Omental fat pad (tissue), 3 donors: ENCODE measurements at regions not wholly inside any gene's neighbourhood (a gene's known extent, or its start where the extent isn't known, plus 50 kb on each side); places are given as distances from the start of the nearest gene placed in this dataset.

Experiments
- ATAC-seq: fragments of 150-250 bp; one replicate; pipeline ENCODE4 v1.9.1; 2016; ENCODE audit warnings: mild to moderate bottlenecking, moderate library complexity; ENCODE audit not compliant: low FRiP score
- DNase-seq: peaks from one replicate; pipeline ENCODE4 v3.0.0-alpha.2; 2019; ENCODE audit warnings: low spot score
- CTCF ChIP-seq, 3 donors: fragments of 450-650 bp; IDR thresholded peaks; one replicate each; pipeline ENCODE4 v1.5.1; 2016 to 2017; ENCODE audit warnings: antibody characterized with exemption in 3 of 3, mild to moderate bottlenecking in 3 of 3, moderate library complexity in 2 of 3

DNA sequence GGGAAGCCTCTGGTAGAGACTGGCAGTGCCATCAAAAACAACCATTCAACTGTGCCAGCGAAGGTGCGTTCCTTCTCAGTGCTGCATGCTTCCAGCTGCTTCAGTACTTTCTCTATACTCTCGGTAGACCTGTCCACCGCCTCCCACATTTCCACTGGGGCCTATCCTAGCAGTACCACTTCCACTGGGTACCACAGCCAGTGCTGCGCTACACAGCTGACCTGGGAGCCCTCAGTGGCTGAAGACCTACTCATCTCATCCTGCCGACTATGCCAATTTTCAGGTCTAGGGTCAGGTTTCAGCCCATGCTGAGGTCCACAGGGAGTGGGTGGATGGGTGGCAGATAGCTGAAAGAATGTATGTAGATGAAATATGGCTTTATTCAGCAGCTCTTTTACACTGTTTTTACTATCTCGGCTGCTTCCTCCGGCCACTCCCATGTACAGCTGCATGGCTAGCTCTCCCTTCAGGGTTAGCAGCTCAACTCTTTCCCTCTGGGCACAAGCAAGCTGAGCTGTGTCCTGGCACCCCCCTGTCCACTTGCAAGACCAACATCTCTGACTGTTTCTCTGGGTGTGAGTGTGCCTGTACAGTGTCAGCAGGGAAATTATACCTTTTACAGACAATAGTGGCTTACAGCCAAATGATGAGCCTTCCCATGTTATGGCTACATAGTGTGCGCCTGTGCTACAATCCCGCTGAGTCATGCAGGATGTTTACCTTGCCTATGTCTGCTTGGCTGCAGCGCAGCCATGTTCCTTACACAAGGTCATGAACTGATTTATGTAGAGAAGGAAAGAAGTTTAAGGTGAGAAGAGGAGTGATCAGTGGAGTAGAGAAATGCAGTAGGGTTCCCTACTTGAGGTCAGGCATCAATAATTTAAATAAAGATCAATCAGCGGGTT is 125.7 kb upstream of the DDHD1 start:
- no peak for TF ChIP-seq CTCF (IDR thresholded peaks at IDR 0.05)
- ATAC-seq: no peak
- DNase-seq: no peak

DNA sequence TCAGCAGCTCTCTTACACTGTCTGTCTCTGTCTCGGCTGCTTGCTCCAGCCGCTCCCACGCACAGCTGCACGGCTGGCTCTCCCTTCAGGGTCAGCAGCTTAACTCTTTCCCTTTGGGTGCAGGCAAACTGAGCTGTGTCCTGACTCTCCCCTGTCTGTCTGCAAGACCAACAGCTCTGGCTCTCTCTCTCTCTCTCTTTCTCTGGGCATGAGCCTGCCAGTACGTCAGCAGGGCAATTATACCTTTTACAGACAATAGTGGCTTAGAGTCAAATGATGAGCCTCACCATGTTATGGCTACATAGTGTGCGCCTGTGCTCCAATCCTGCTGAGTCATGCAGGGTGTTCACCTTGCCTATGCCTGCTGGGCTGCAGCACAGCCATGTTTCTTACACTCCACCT is 120.5 kb upstream of the DDHD1 start:
- DNase-seq (no peak), ATAC-seq (no peak)
- TF ChIP-seq CTCF (IDR thresholded peaks at IDR 0.05): no peak

- no peak for ATAC-seq
- TF ChIP-seq CTCF (IDR thresholded peaks at IDR 0.05): no peak
- DNase-seq: no peak
These were observed 111.9 kb upstream of the DDHD1 start for GRCh38 chr14:53265025-53265424.

- no peak for TF ChIP-seq CTCF (IDR thresholded peaks at IDR 0.05)
- no peak for ATAC-seq
- DNase-seq: no peak
These were observed 107.8 kb upstream of the DDHD1 start for GRCh38 chr14:53260928-53261327.

- ATAC-seq: no peak
- no peak for DNase-seq
- no peak for TF ChIP-seq CTCF (IDR thresholded peaks at IDR 0.05)
These were observed 107.2 kb upstream of the DDHD1 start for GRCh38 chr14:53260286-53260685.

DNA sequence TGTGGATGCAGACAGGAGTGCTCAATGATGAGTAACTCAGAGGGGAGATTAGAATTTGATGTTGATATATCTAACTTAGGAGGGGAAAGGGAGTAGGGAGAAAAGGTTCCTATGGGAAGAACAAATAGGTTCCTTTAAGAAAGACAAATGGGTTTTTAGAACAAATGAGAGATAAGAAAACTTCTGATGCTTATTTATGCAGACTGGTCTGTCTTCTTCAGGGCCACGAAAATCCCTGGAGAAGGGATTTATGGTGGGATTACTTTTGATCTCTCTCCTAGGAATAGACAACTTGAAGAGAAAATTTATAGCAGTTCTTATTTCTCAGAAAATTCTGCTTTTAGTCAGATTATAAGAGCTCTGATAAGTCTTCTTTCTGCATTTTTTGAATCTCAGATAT is 99.0 kb upstream of the DDHD1 start:
- ATAC-seq (no peak), DNase-seq (no peak)
- no peak for TF ChIP-seq CTCF (IDR thresholded peaks at IDR 0.05)

GRCh38 chr14:53249059-53249458 is 95.9 kb upstream of the DDHD1 start:
- ATAC-seq (no peak), DNase-seq (no peak)
- no peak for TF ChIP-seq CTCF (IDR thresholded peaks at IDR 0.05)
